ENCODE measurements at regions not wholly inside any gene's neighbourhood (a gene's known extent, or its start where the extent isn't known, plus 50 kb on each side); places are given as distances from the start of the nearest gene placed in this dataset.

- no peak for ATAC-seq
- Mint-ChIP-seq H3K9me3 (no peaks in the 10 kb centered on the region), H3K4me3 (no peak overlapping the region), H3K4me1 (no peaks in the 10 kb centered on the region), H3K36me3 (no peaks in the 10 kb centered on the region), H3K27ac (no peak overlapping the region), H3K27me3 (peaks cover 48% of the 10 kb centered on the region)
These were observed 53.1 kb upstream of the VSX1 start for GRCh38 chr20:25135031-25135430.

GRCh38 chr20:25136056-25136455, 54.1 kb upstream of the VSX1 start:
- no peak overlapping the region for H3K27ac Mint-ChIP-seq
- ATAC-seq = no peak
- no peaks in the 10 kb centered on the region for H3K9me3 Mint-ChIP-seq
- peaks cover 51% of the 10 kb centered on the region for H3K27me3 Mint-ChIP-seq
- no peak overlapping the region for H3K4me3 Mint-ChIP-seq
- H3K36me3 Mint-ChIP-seq = no peaks in the 10 kb centered on the region
- H3K4me1 Mint-ChIP-seq = no peaks in the 10 kb centered on the region

- Mint-ChIP-seq H3K9me3 (no peaks in the 10 kb centered on the region), H3K4me3 (no peak overlapping the region), H3K36me3 (no peaks in the 10 kb centered on the region)
These were observed 55.0 kb upstream of the VSX1 start for GRCh38 chr20:25136643-25137559.

GRCh38 chr20:25139029-25139705, 56.3 kb upstream of the ENTPD6 start:
- Mint-ChIP-seq H3K4me1 (no peaks in the 10 kb centered on the region), H3K4me3 (no peak overlapping the region), H3K27ac (no peak overlapping the region), H3K36me3 (no peaks in the 10 kb centered on the region), H3K9me3 (no peaks in the 10 kb centered on the region), H3K27me3 (peaks cover 36% of the 10 kb centered on the region)
- ATAC-seq = no peak

More at GRCh38 chr20:25136643-25137559, 55.0 kb upstream of the VSX1 start:
- H3K27ac Mint-ChIP-seq = no peak overlapping the region
- peaks cover 51% of the 10 kb centered on the region for H3K27me3 Mint-ChIP-seq
- ATAC-seq = peak; percentile 13
- H3K4me1 Mint-ChIP-seq = no peaks in the 10 kb centered on the region

- ATAC-seq = no peak
- H3K27me3 Mint-ChIP-seq = peaks cover 39% of the 10 kb centered on the region
- H3K4me3 Mint-ChIP-seq = no peak overlapping the region
- H3K4me1 Mint-ChIP-seq = no peaks in the 10 kb centered on the region
- no peak overlapping the region for H3K27ac Mint-ChIP-seq
- no peaks in the 10 kb centered on the region for H3K36me3 Mint-ChIP-seq
- H3K9me3 Mint-ChIP-seq = no peaks in the 10 kb centered on the region
These were observed 54.5 kb upstream of the ENTPD6 start for GRCh38 chr20:25140968-25141367.

- Mint-ChIP-seq H3K27me3 (peaks cover 49% of the 10 kb centered on the region), H3K9me3 (no peaks in the 10 kb centered on the region), H3K36me3 (no peaks in the 10 kb centered on the region), H3K27ac (no peak overlapping the region), H3K4me3 (no peak overlapping the region), H3K4me1 (no peaks in the 10 kb centered on the region)
- no peak for ATAC-seq
These were observed 53.1 kb upstream of the ENTPD6 start for GRCh38 chr20:25142435-25142834.

- H3K36me3 Mint-ChIP-seq = no peaks in the 10 kb centered on the region
- H3K27me3 Mint-ChIP-seq = peaks cover 74% of the 10 kb centered on the region
- ATAC-seq = peak; percentile 21
- peaks cover 8% of the 10 kb centered on the region for H3K4me1 Mint-ChIP-seq
- no peak overlapping the region for H3K4me3 Mint-ChIP-seq
- H3K9me3 Mint-ChIP-seq = no peaks in the 10 kb centered on the region
- no peak overlapping the region for H3K27ac Mint-ChIP-seq
These were observed 50.4 kb upstream of the ENTPD6 start for GRCh38 chr20:25145131-25145530.
